ENCODE measurements at regions not wholly inside any gene's neighbourhood (a gene's known extent, or its start where the extent isn't known, plus 50 kb on each side); places are given as distances from the start of the nearest gene placed in this dataset.

DNA sequence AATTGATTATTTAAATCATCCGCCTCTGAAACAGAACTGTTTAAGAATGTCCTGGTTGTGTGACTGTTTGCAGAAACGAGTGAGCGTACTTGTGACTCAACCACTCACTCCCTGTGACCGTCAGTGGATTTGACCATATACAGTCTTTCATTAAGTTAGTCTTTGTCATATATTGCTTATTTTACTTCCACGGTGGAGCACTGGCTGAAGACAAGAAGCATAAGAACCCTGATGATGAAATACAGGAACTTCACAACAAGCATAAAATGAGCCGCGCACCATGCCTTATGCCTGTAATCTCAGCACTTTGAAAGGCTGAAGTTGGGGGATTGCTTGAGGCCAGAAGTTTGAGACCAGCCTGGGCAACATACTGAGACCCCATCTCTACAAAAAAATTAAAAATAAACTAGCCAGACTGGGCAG lies 194.0 kb downstream of the TOMM20 start:
- no peak for DNase-seq (ENCODE audit: low read depth, low spot score)
- in situ Hi-C loops (cut with HindIII; ENCODE audit: low pct_unique_long_range_greater_than_20kb, low sequenced_read_pairs), result no loop called here

DNA sequence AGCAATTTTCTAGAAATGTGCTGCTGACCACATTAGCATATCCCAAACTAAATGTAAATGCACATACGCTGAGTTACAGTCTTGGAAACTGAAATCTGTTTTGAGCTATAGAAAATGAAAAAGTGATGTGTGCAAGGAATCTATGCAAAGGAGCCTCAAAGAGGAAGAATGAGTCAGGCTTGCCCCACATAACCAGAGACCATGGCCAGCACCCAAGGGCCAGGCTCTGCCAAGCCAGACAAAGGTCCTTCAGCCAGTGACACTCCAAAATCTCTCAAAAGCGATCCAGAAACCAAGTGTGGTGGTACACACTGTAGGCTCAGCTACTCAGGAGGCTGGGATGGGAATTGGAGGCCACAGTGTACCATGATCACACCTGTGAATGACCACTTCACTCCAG lies 195.2 kb downstream of the TOMM20 start:
- DNase-seq (ENCODE audit: low read depth, low spot score), result no peak
- in situ Hi-C loops (cut with HindIII; ENCODE audit: low pct_unique_long_range_greater_than_20kb, low sequenced_read_pairs), result no loop called here

DNA sequence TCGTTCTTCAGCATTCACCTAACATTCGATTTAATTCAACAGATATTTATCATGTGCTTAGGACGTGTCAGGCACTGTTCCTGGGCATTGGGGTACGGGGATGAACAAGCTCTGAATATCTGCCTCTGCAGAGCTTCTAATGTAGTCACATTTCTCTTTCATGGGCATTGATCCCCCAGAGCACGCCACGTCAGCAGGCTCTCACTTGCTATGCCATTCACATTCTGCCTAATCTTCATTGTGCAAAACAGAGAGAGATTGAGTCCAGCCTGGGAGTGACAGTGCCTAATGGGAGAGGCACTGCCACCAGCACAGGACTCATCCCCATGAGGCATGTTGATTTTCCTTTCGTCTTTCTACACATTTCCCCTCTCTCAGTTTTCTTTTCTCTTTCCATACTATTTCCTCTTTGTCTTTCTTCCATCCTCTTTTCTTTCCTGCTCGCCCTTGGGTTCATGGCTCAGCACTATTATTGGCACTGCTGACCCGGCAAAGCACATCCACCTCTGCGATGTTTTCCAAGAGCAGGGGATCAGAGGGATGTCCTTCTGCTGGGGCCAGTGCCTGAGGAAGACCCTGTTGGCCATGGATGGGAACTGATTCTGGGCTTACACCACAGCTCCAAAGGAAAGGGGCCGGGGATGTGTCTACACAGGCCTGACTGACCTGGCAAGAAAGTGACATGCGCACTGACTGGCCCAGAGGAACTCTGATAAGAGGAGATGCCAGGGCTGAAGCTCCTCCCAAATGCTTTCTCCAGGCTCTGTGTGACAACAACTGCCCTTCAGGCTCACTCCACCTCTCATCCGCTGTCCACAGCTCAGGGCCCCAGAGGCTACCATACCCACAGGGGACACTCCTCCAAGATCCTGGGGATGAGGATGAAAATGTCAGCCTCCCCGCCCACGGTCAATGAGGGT lies 195.9 kb downstream of the TOMM20 start:
- in situ Hi-C loops (cut with HindIII; ENCODE audit: low pct_unique_long_range_greater_than_20kb, low sequenced_read_pairs), result no loop called here
- no peak for DNase-seq (ENCODE audit: low read depth, low spot score)

DNA sequence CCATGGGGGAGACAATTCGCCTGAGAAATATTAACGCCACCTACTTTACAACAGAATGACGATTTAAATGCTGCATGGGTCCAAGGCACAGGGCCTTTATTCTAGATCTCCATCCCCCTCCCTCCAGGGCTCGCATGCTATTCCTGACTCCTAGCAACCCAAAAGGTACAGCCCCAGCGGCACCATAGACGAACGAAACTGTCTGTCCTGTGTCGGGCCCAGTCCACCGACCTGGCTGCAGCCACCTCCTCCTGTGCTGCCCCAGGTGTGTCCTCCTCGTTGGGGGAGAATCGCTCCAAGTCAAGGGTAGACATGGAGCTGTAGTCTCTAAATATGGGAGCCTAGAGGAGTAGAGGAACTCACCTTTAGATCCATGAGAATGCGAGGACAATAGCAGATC lies 196.5 kb downstream of the TOMM20 start:
- no peak for DNase-seq (ENCODE audit: low read depth, low spot score)
- in situ Hi-C loops (cut with HindIII; ENCODE audit: low pct_unique_long_range_greater_than_20kb, low sequenced_read_pairs), result no loop called here

DNA sequence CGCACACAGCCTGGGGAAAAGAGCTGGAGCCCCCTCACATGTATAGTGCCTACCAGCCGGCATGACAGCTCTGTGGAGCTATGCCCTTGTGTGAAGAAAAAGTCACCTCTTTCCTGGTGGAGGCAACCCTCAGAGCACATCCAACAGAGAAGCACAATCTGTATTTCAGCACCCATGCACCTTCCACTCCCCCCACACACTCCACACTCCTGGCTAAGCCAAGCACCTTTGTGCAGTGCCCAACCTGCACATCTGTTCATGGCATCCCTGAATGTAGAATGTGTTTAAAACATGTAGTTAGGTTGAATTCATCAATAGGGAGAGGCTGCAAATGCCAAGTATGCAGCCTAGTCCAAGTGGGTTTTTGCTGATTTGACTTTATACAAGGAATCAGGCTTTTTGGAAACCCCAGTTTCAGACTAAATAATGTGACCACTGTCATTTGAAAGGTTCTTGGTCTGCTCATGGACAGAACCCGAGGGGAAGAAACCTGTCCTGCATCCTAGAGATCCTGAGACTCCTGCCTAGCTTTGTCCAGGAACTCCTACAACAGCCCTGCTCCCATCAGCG lies 197.1 kb downstream of the TOMM20 start:
- in situ Hi-C loops (cut with HindIII; ENCODE audit: low pct_unique_long_range_greater_than_20kb, low sequenced_read_pairs), result no loop called here
- DNase-seq (ENCODE audit: low read depth, low spot score), result no peak

DNA sequence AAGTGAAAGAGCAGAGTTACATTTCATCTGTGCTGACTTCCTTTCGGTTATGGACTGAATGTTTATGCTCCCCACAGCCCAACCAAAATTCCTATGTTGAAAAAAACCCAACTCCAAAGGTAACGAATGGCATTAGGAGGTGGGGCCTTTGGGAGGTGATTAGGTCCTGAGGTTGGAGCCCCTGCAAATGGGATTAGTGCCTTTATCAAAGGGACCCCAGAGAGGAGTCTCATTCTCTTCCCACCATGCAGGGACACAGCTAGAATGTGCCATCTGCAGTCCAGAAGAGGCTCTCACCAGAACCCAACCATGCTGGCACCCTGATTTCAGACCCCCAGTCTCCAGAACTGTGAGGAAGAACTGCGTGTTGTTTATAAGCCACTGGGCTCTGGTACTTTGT lies 199.3 kb downstream of the TOMM20 start:
- in situ Hi-C loops (cut with HindIII; ENCODE audit: low pct_unique_long_range_greater_than_20kb, low sequenced_read_pairs), result no loop called here
- no peak for DNase-seq (ENCODE audit: low read depth, low spot score)

DNA sequence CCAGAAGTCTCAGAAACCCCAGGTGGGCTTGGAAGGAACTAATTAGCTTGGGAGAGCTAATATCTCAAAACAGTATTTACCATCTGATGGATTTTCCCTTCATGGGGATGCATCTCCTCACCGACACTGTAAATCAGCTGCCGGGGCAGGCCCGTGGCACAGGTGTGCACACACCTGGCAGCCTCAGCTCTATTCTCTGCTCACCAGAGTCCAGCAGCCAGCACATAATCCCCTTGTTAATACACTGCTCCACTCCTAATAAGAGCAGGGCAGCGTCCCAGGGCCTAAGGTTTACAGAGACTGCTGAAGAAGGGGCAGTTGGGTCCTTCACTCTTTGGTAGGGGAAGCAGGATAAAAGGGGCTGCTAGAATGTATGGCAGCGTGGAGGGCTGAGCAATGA lies 200.0 kb downstream of the TOMM20 start:
- DNase-seq (ENCODE audit: low read depth, low spot score), result no peak
- in situ Hi-C loops (cut with HindIII; ENCODE audit: low pct_unique_long_range_greater_than_20kb, low sequenced_read_pairs), result no loop called here

DNA sequence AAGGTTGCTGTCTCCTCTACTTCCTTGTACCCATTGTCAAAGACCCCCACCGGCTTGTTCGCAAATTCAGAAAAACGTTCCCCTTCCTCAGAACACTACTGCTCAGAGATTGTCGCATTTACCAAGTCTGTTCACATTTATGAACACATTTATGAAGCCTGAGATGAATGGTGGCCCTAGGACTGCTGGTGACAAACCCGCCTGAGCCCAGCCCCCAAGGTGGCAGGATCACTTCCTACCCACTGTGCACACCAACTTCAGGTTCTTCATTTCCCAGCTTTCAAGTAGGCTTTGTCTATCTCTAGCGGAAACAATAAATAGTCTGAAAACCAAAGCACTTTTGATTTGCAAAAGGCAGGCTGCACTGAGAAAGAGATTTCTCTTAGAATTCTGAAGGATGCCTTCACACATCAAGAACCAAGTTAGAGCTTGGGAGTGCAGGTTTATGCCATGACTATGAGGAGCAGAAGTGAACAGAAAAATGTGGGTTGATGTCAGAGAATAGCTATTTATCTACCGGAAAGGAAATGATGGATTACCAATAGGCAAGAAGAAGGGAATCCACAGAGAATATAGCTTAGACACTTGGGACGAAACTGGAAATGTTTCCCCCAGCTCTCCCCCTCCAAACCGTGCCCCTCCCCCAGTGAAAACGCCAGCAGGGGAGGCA lies 200.5 kb downstream of the TOMM20 start:
- in situ Hi-C loops (cut with HindIII; ENCODE audit: low pct_unique_long_range_greater_than_20kb, low sequenced_read_pairs), result no loop called here

DNA sequence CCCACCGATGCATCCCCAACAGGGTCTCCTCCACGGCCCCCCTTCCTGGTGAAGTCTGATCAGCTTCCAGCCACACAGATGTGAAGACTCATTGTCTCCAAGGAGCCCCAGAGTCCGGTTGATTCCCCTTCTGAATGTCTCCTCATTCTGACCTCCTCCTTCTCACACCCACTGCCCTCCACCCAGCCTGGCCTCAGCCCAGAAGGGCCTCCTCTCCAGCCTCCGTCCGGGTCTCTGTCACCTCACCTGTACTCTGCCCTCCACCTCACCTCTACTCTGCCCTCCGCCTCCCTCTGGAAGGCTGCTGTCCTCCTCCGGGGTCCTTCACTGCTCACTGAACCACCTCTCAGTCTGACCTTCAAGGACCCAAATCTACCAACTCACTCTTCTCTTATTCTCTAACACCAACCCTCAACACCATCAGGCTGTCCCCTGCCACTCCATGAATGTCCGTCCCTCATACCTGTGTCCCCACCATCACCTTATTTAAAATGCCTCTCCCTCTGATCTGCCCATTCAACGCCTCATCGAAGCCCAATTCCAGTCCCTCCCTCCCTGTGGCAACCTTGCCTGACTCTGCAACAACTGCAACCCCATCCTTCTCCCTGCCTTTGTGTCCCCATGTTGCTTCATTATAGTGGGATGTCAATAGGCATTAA lies 201.2 kb downstream of the TOMM20 start:
- no peak for DNase-seq (ENCODE audit: low read depth, low spot score)
- in situ Hi-C loops (cut with HindIII; ENCODE audit: low pct_unique_long_range_greater_than_20kb, low sequenced_read_pairs), result no loop called here

More for the DNA sequence above, 200.5 kb downstream of the TOMM20 start:
- DNase-seq (ENCODE audit: low read depth, low spot score), result no peak

DNA sequence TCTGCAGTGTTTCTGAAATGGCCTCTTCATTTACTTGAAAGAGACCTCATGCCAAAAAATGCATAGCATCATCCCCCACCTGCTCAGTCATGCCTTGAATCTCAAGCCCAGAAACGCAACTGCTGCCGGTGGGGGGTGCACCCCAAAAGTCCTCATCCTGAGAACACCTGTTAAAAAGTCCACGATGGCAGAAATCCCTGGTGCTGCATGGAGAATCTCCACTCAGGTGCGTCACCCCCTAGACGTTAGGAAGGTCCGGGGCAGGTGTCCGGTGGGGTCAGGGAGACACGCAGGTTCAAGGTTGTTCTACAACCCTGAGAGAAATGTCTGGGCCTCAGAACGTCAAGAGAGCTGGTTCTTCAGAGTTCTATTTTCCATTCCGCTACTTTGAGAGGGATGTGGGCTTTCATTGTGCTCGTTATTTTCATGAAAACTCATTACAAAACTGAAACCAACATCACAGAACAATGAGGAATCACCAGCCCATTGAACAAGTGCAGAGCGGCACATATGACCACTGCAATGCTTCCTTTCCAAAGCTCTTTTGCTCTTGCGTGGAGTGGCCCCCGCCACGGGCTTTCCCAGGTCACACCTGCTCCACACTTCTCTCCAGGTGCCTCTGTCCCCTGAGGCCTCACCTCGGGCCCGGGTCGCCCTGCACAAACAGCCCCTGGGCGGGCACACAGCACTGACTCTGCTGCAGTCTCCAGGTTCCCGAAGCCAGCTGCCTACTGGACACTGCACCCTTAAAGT lies 201.9 kb downstream of the TOMM20 start:
- no peak for DNase-seq (ENCODE audit: low read depth, low spot score)
- in situ Hi-C loops (cut with HindIII; ENCODE audit: low pct_unique_long_range_greater_than_20kb, low sequenced_read_pairs), result no loop called here

DNA sequence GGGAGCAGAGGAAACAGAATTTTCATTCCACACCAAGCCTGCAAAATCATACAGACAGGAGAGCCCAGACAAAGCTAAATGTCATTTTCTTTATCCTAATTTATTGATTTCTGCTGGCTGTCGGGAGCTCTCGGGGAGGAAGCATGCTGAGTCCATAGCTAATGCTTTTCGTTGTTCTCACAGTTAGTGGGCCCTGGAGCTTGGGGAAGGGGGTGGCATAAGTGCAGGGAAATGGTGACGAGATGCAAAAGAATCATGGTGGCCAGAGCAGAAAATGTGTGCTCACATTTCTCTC lies 202.4 kb downstream of the TOMM20 start:
- in situ Hi-C loops (cut with HindIII; ENCODE audit: low pct_unique_long_range_greater_than_20kb, low sequenced_read_pairs), result no loop called here
- no peak for DNase-seq (ENCODE audit: low read depth, low spot score)

DNA sequence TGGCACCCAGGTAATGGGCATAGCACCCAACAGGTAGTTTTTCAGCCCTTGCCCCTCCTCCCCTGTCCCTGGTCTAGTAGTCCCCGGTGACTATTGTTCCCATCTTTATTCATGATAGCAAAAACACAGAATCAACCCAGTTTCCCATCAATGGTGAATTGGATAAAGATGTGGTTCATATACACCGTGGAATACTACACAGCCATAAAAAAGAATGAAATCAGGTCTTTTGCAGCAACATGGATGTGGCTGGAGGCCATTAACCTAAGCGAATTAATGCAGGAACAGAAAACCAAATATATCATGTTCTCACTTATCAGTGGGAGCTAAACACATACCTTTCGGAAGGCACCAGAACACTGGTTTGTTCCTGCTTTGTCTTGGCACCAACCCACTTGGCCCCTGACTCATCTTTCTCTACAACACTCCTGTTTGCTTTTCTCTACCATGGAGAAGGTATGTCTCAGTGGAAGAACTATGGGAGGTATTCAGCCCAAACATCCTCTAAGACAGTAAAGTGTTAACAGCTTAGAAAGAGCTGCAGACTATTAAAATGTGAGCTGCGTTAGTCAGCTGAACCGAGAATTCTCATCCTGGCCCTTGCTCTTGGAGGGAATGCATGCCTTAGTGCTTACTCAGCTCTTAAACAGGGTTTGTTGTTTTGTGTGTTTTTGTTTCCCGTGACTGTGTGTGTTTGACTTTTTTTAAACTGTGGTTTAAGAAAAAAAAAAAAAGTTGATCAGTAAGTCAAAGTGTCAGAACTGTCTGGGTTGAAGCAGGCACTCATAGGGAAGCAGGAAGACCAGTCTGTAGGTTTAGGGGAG lies 203.0 kb downstream of the TOMM20 start:
- in situ Hi-C loops (cut with HindIII; ENCODE audit: low pct_unique_long_range_greater_than_20kb, low sequenced_read_pairs), result no loop called here
- DNase-seq (ENCODE audit: low read depth, low spot score), result peak; percentile 36

DNA sequence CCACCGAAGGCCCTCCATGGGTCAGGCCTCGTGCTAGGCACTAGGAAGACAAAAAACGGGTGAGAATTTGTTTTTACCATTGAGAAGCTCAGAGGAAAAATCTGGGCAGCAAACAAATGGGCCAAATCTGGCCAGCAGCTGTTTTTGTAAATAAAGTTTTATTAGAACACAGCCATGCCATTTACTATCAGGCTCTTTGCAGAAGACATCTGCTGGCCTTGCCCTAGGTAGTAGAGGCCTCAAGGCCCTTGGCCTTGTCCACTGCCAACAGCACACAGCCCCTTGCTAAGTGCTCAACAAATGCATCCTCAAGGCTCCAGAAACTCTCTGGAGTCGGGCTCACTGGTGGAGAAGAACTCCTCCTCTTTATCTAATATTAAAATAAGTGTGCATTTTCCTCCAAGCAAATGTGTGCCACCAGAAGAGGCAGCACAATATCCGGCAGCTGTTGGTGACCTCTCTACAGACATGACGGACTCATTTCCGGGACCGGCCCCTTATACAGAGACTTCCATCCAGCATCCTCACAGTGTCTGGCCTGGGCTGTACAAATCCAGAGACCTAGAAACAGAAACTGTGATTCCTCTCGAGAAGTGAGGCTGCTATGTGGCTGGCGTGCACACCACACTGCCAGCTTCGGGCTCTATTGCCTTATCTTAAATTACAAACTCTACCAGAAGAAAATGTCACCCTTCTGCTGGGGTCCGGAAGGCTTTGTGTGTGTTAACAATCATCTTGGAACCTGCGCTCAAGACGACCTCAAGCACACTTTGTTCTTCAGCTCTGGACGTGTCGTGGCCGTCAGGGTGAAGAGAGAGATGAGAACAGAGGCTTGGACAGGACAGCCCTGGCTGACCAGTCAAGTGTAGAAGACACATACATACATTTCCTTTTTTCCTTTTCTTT lies 203.9 kb downstream of the TOMM20 start:
- DNase-seq (ENCODE audit: low read depth, low spot score), result no peak
- in situ Hi-C loops (cut with HindIII; ENCODE audit: low pct_unique_long_range_greater_than_20kb, low sequenced_read_pairs), result no loop called here

DNA sequence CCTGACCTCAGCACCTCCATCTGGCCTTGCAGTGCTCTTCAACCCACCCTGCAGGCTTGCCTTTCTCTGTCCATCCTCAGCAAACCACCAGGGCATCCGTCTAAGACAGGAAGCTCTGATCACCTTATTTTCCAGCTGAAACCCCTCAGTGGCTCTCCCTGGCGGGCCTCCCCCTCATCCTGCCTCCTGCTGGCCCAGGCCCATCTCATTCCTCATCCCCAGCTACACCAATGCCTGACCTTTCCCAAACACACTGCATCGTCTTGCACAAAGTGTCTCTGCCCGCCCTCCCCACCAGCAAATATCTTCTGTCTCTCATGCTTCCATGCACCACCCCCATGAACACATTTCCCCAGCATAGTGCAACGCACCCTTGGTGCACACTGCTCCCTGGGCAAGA lies 205.0 kb downstream of the TOMM20 start:
- in situ Hi-C loops (cut with HindIII; ENCODE audit: low pct_unique_long_range_greater_than_20kb, low sequenced_read_pairs), result no loop called here
- DNase-seq (ENCODE audit: low read depth, low spot score), result no peak

DNA sequence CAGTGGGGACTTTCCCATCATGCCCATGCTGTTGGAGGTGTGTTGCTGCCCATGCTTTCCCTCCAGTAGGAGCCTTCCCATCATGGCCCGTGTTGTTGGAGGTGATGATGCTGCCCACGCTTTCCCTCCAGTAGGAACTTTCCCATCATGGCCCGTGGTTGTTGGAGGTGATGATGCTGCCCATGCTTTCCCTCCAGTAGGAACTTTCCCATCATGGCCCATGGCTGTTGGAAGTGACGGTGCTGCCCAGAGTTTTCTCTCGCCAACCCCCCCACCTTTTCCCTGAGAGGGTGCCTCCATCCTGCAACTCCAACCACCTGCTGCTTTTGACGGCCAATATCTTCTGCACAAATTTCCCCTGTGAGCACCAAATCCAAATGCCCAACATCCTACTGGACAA lies 205.7 kb downstream of the TOMM20 start:
- in situ Hi-C loops (cut with HindIII; ENCODE audit: low pct_unique_long_range_greater_than_20kb, low sequenced_read_pairs), result no loop called here
- DNase-seq (ENCODE audit: low read depth, low spot score), result no peak
